ENCODE measurements at regions not wholly inside any gene's neighbourhood (a gene's known extent, or its start where the extent isn't known, plus 50 kb on each side); places are given as distances from the start of the nearest gene placed in this dataset.

GRCh38 chr6:126662966-126663365 is 323.1 kb downstream of the CENPW start:
- Mint-ChIP-seq H3K27ac (no peak overlapping the region), H3K4me1 (ENCODE audit: low read depth) (no peaks in the 10 kb centered on the region), H3K4me3 (no peak overlapping the region), H3K9me3 (no peaks in the 10 kb centered on the region), H3K27me3 (no peaks in the 10 kb centered on the region), H3K36me3 (ENCODE audit: low read depth) (no peaks in the 10 kb centered on the region)
- ChIA-PET CTCF (no interaction called here), POLR2A (no interaction called here)
- intact Hi-C loops (cut with micrococcal nuclease): no loop called here
- no peak for TF ChIP-seq CTCF (IDR thresholded peaks at IDR 0.05)
- DNase-seq: no peak
- no peak for ATAC-seq

- ATAC-seq (no peak), DNase-seq (no peak)
- CTCF ChIA-PET: no interaction called here
- intact Hi-C loops (cut with micrococcal nuclease): no loop called here
- H3K4me3 Mint-ChIP-seq: no peak overlapping the region
- H3K36me3 Mint-ChIP-seq (ENCODE audit: low read depth): no peaks in the 10 kb centered on the region
- TF ChIP-seq CTCF (IDR thresholded peaks at IDR 0.05): no peak
- H3K27ac Mint-ChIP-seq: no peak overlapping the region
- H3K9me3 Mint-ChIP-seq: no peaks in the 10 kb centered on the region
- H3K4me1 Mint-ChIP-seq (ENCODE audit: low read depth): no peaks in the 10 kb centered on the region
- H3K27me3 Mint-ChIP-seq: no peaks in the 10 kb centered on the region
- POLR2A ChIA-PET: no interaction called here
These were observed 324.4 kb downstream of the CENPW start for GRCh38 chr6:126664271-126664670.

- ChIA-PET POLR2A (no interaction called here), CTCF (no interaction called here)
- H3K36me3 Mint-ChIP-seq (ENCODE audit: low read depth): no peaks in the 10 kb centered on the region
- intact Hi-C loops (cut with micrococcal nuclease): no loop called here
- no peaks in the 10 kb centered on the region for H3K27me3 Mint-ChIP-seq
- H3K9me3 Mint-ChIP-seq: no peaks in the 10 kb centered on the region
- no peak overlapping the region for H3K4me3 Mint-ChIP-seq
- no peaks in the 10 kb centered on the region for H3K4me1 Mint-ChIP-seq (ENCODE audit: low read depth)
- no peak for TF ChIP-seq CTCF (IDR thresholded peaks at IDR 0.05)
- H3K27ac Mint-ChIP-seq: no peak overlapping the region
- no peak for ATAC-seq
- no peak for DNase-seq
These were observed 325.6 kb downstream of the CENPW start for GRCh38 chr6:126665551-126665950.

- intact Hi-C loops (cut with micrococcal nuclease): no loop called here
These were observed 327.2 kb downstream of the CENPW start for GRCh38 chr6:126667071-126667470.

GRCh38 chr6:126667728-126668127 is 327.8 kb downstream of the CENPW start:
- ATAC-seq: no peak
- CTCF ChIA-PET: no interaction called here
- no peak for DNase-seq
- Mint-ChIP-seq H3K4me1 (ENCODE audit: low read depth) (no peaks in the 10 kb centered on the region), H3K9me3 (no peaks in the 10 kb centered on the region), H3K27me3 (no peaks in the 10 kb centered on the region), H3K27ac (no peak overlapping the region), H3K4me3 (no peak overlapping the region), H3K36me3 (ENCODE audit: low read depth) (no peaks in the 10 kb centered on the region)
- intact Hi-C loops (cut with micrococcal nuclease): no loop called here
- TF ChIP-seq CTCF (IDR thresholded peaks at IDR 0.05): no peak
- POLR2A ChIA-PET: no interaction called here

More at GRCh38 chr6:126667071-126667470, 327.2 kb downstream of the CENPW start:
- Mint-ChIP-seq H3K9me3 (no peaks in the 10 kb centered on the region), H3K27ac (no peak overlapping the region), H3K27me3 (no peaks in the 10 kb centered on the region), H3K4me3 (no peak overlapping the region), H3K4me1 (ENCODE audit: low read depth) (no peaks in the 10 kb centered on the region), H3K36me3 (ENCODE audit: low read depth) (no peaks in the 10 kb centered on the region)
- no peak for DNase-seq
- CTCF ChIA-PET: no interaction called here
- POLR2A ChIA-PET: interaction anchor here (0.6 kb wide), 1 partner anchor 147 kb away, joined by 3 read pairs; no protein-coding TSS in a partner anchor
- no peak for ATAC-seq
- no peak for TF ChIP-seq CTCF (IDR thresholded peaks at IDR 0.05)
